Stimulated activated naive CD4-positive, alpha-beta T cell treated with Interleukin-2 at 50 U/mL for 16 hours (primary cell): ENCODE measurements at regions not wholly inside any gene's neighbourhood (a gene's known extent, or its start where the extent isn't known, plus 50 kb on each side); places are given as distances from the start of the nearest gene placed in this dataset.
"Not testable (repeated sequence)": the region's sequence is repeated elsewhere in the genome, so short reads cannot be mapped to it uniquely, and the experiment has no call there.

Experiments
- DNase-seq: peaks from one replicate; lab custom pipeline; 2025; lab: John Stamatoyannopoulos, UW

GRCh38 chr1:224535641-224536040 lies 80.5 kb upstream of the CNIH3 start:
- no peak for DNase-seq

GRCh38 chr1:224539971-224540370 lies 76.1 kb upstream of the CNIH3 start:
- DNase-seq = no peak

- no peak for DNase-seq
Measured at GRCh38 chr1:224540535-224540934, 75.6 kb upstream of the CNIH3 start.

GRCh38 chr1:224541072-224541790 lies 74.9 kb upstream of the CNIH3 start:
- no peak for DNase-seq

- DNase-seq = no peak
Measured at GRCh38 chr1:224541901-224542630, 74.1 kb upstream of the CNIH3 start.

- peak; percentile 1 for DNase-seq
Measured at GRCh38 chr1:224542783-224543440, 73.2 kb upstream of the CNIH3 start.

- DNase-seq = no peak
Measured at GRCh38 chr1:224543453-224543852, 72.7 kb upstream of the CNIH3 start.

- DNase-seq = no peak
Measured at GRCh38 chr1:224544346-224545110, 71.6 kb upstream of the CNIH3 start.

GRCh38 chr1:224545571-224545970 lies 70.5 kb upstream of the CNIH3 start:
- DNase-seq = no peak

GRCh38 chr1:224548676-224549075 lies 67.4 kb upstream of the CNIH3 start:
- DNase-seq = no peak

- DNase-seq = not testable (repeated sequence)
Measured at GRCh38 chr1:224551189-224551588, 64.9 kb upstream of the CNIH3 start.

- DNase-seq = no peak
Measured at GRCh38 chr1:224554056-224554455, 62.1 kb upstream of the CNIH3 start.

GRCh38 chr1:224554620-224555259 lies 61.4 kb upstream of the CNIH3 start:
- DNase-seq = no peak

GRCh38 chr1:224558904-224559303 lies 57.2 kb upstream of the CNIH3 start:
- no peak for DNase-seq

- no peak for DNase-seq
Measured at GRCh38 chr1:224559981-224560728, 56.0 kb upstream of the CNIH3 start.

- DNase-seq = not testable (repeated sequence)
Measured at GRCh38 chr1:224562881-224563280, 53.2 kb upstream of the CNIH3 start.

GRCh38 chr1:224563666-224564065 lies 52.5 kb upstream of the CNIH3 start:
- no peak for DNase-seq

- DNase-seq = no peak
Measured at GRCh38 chr1:224564454-224565084, 51.5 kb upstream of the CNIH3 start.

- DNase-seq = no peak
Measured at GRCh38 chr1:224565186-224565585, 50.9 kb upstream of the CNIH3 start.

GRCh38 chr1:224565611-224566406 lies 50.3 kb upstream of the CNIH3 start:
- DNase-seq = no peak
